DND-41 (cell line): ENCODE measurements at regions not wholly inside any gene's neighbourhood (a gene's known extent, or its start where the extent isn't known, plus 50 kb on each side); places are given as distances from the start of the nearest gene placed in this dataset.

Source experiments
- ATAC-seq: fragments of 200-7000 bp; cut with Tn5 transposase; 3 replicates; pipeline ENCODE4 v1.9.1; 2021; ENCODE audit warnings: low read depth; ENCODE audit not compliant: insufficient read depth
- DNase-seq: peaks from one replicate; pipeline ENCODE4 v3.0.0-alpha.2; 2020
- H2AFZ ChIP-seq: 2 replicates; pipeline ENCODE4 v1.6.0; 2012; ENCODE audit warnings: low read depth, low read length
- H3K27ac ChIP-seq: 2 replicates; pipeline ENCODE4 v1.5.1; 2012; ENCODE audit warnings: low read length, inconsistent platforms
- H3K27me3 ChIP-seq: fragments of 200-600 bp; sonication (generic); 2 replicates; pipeline ENCODE4 v1.6.0; 2012; ENCODE audit warnings: low read length, mild to moderate bottlenecking, inconsistent platforms; ENCODE audit not compliant: insufficient read depth, poor library complexity
- H3K36me3 ChIP-seq: 2 replicates; pipeline ENCODE4 v1.5.1; 2012; ENCODE audit warnings: low read length, inconsistent platforms; ENCODE audit not compliant: insufficient read depth
- H3K4me1 ChIP-seq: 2 replicates; pipeline ENCODE4 v1.5.1; 2012; ENCODE audit warnings: mild to moderate bottlenecking, low read length; ENCODE audit not compliant: insufficient read depth
- H3K4me2 ChIP-seq: 2 replicates; pipeline ENCODE4 v1.6.0; 2012; ENCODE audit warnings: mild to moderate bottlenecking, moderate library complexity, low read length, inconsistent platforms; ENCODE audit not compliant: insufficient read depth
- H3K4me3 ChIP-seq, 2 experiments: fragments of 200-600 bp in 1 of 2; shearing (Covaris generic) in 1 of 2; 2 replicates each; pipeline ENCODE4 v1.5.1; 2012 to 2016; ENCODE audit warnings: inconsistent platforms in 2 of 2, low read length in 2 of 2, mild to moderate bottlenecking in 2 of 2, low read depth in 1 of 2, moderate library complexity in 1 of 2
- H3K79me2 ChIP-seq: 2 replicates; pipeline ENCODE4 v1.6.0; 2012; ENCODE audit warnings: low read length, inconsistent platforms; ENCODE audit not compliant: insufficient read depth
- H3K9ac ChIP-seq: 2 replicates; pipeline ENCODE4 v1.6.0; 2012; ENCODE audit warnings: low read depth, mild to moderate bottlenecking, inconsistent platforms, low read length, moderate library complexity
- H3K9me3 ChIP-seq: 2 replicates; pipeline ENCODE4 v1.5.1; 2012; ENCODE audit warnings: low read length, moderate library complexity, mild to moderate bottlenecking, inconsistent platforms; ENCODE audit not compliant: insufficient read depth, severe bottlenecking
- H4K20me1 ChIP-seq: 2 replicates; pipeline ENCODE4 v1.6.0; 2012; ENCODE audit warnings: low read length; ENCODE audit not compliant: insufficient read depth
- CTCF ChIP-seq: IDR thresholded peaks from 2 replicates; pipeline ENCODE4 v1.5.1; 2012; ENCODE audit warnings: borderline replicate concordance, low read length, moderate library complexity, mild to moderate bottlenecking; ENCODE audit not compliant: poor library complexity, severe bottlenecking; ENCODE audit errors: extremely low read depth
- EZH2 ChIP-seq: IDR thresholded peaks from 3 replicates; pipeline ENCODE4 v1.6.1; 2012; ENCODE audit warnings: borderline replicate concordance, low read depth, mild to moderate bottlenecking, moderate library complexity, low read length, inconsistent platforms; ENCODE audit not compliant: severe bottlenecking

GRCh38 chr2:42941633-42942176 is 149.3 kb upstream of the HAAO start:
- no peak overlapping the region for H3K4me2 ChIP-seq
- H3K79me2 ChIP-seq, result no peaks in the 10 kb centered on the region
- no peak overlapping the region for H3K9ac ChIP-seq
- H3K27ac ChIP-seq, result no peak overlapping the region
- H3K27me3 ChIP-seq, result no peaks in the 10 kb centered on the region
- ATAC-seq, result no peak
- no peak for DNase-seq
- no peaks in the 10 kb centered on the region for H4K20me1 ChIP-seq
- no peak overlapping the region for H2AFZ ChIP-seq
- H3K9me3 ChIP-seq, result no peaks in the 10 kb centered on the region
- H3K4me3 ChIP-seq, result no peak overlapping the region
- TF ChIP-seq EZH2, result no peak
- no peak for TF ChIP-seq CTCF
- H3K4me1 ChIP-seq, result peaks cover 4% of the 10 kb centered on the region
- no peaks in the 10 kb centered on the region for H3K36me3 ChIP-seq

- no peak overlapping the region for H3K27ac ChIP-seq
- no peak overlapping the region for H3K4me3 ChIP-seq
- H3K9ac ChIP-seq, result no peak overlapping the region
- H3K4me1 ChIP-seq, result no peaks in the 10 kb centered on the region
- no peaks in the 10 kb centered on the region for H3K36me3 ChIP-seq
- H2AFZ ChIP-seq, result no peak overlapping the region
- H3K79me2 ChIP-seq, result no peaks in the 10 kb centered on the region
- no peaks in the 10 kb centered on the region for H3K9me3 ChIP-seq
- TF ChIP-seq CTCF (no peak), EZH2 (no peak)
- DNase-seq (no peak), ATAC-seq (no peak)
- H3K27me3 ChIP-seq, result no peaks in the 10 kb centered on the region
- no peak overlapping the region for H3K4me2 ChIP-seq
- H4K20me1 ChIP-seq, result no peaks in the 10 kb centered on the region
Observed at GRCh38 chr2:42939411-42940206, 147.2 kb upstream of the HAAO start.

- TF ChIP-seq CTCF, result no peak
- no peak for TF ChIP-seq EZH2
- H3K4me1 ChIP-seq, result no peaks in the 10 kb centered on the region
Observed at GRCh38 chr2:42938671-42939370, 146.4 kb upstream of the HAAO start.

More at GRCh38 chr2:42938671-42939370, 146.4 kb upstream of the HAAO start:
- H3K27ac ChIP-seq, result no peak overlapping the region
- H2AFZ ChIP-seq, result no peak overlapping the region
- no peaks in the 10 kb centered on the region for H3K27me3 ChIP-seq
- H3K4me2 ChIP-seq, result no peak overlapping the region
- ATAC-seq (no peak), DNase-seq (no peak)
- no peak overlapping the region for H3K4me3 ChIP-seq
- no peaks in the 10 kb centered on the region for H3K9me3 ChIP-seq
- H4K20me1 ChIP-seq, result no peaks in the 10 kb centered on the region
- H3K79me2 ChIP-seq, result no peaks in the 10 kb centered on the region
- H3K9ac ChIP-seq, result no peak overlapping the region
- no peaks in the 10 kb centered on the region for H3K36me3 ChIP-seq
